Epithelial cell of esophagus (primary cell): ENCODE measurements at regions not wholly inside any gene's neighbourhood (a gene's known extent, or its start where the extent isn't known, plus 50 kb on each side); places are given as distances from the start of the nearest gene placed in this dataset.

Source experiments
- DNase-seq: peaks from one replicate; pipeline ENCODE4 v3.0.0; 2010; ENCODE audit warnings: low read depth
- H3K4me3 ChIP-seq: 2 replicates; pipeline ENCODE4 v1.5.1; 2011; ENCODE audit warnings: mild to moderate bottlenecking, low read length, control low read depth
- CTCF ChIP-seq: IDR thresholded peaks from 2 replicates; pipeline ENCODE4 v1.5.1; 2011; ENCODE audit warnings: low read depth, mild to moderate bottlenecking, low read length, control low read depth, inconsistent platforms; ENCODE audit not compliant: insufficient read depth; ENCODE audit errors: missing control alignments

DNA sequence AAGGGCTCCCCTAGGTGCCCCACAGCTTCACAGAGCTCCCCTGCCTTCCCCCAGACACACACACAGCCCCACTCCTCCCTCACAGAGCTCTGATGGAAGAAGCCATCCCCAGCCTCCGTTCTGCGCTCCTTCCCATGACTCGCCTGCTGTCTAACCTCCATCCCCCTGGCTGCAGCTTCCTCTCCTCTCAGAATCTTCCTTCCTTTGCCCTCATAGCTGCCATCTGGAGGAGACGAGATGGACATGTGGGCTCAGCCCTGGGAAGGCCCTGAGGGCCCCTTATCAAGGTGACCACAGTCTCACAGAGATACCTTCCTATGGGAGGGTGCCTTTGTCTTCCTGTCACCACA lies 94.3 kb downstream of the PCDH1 start:
- no peak for DNase-seq
- TF ChIP-seq CTCF = no peak
- no peak overlapping the region for H3K4me3 ChIP-seq

GRCh38 chr5:141783005-141783946 lies 94.9 kb downstream of the PCDH1 start:
- TF ChIP-seq CTCF = no peak
- peak; percentile 92 for DNase-seq
- no peak overlapping the region for H3K4me3 ChIP-seq

GRCh38 chr5:141781910-141782309 lies 96.3 kb downstream of the PCDH1 start:
- DNase-seq = no peak
- TF ChIP-seq CTCF = no peak
- H3K4me3 ChIP-seq = no peak overlapping the region

DNA sequence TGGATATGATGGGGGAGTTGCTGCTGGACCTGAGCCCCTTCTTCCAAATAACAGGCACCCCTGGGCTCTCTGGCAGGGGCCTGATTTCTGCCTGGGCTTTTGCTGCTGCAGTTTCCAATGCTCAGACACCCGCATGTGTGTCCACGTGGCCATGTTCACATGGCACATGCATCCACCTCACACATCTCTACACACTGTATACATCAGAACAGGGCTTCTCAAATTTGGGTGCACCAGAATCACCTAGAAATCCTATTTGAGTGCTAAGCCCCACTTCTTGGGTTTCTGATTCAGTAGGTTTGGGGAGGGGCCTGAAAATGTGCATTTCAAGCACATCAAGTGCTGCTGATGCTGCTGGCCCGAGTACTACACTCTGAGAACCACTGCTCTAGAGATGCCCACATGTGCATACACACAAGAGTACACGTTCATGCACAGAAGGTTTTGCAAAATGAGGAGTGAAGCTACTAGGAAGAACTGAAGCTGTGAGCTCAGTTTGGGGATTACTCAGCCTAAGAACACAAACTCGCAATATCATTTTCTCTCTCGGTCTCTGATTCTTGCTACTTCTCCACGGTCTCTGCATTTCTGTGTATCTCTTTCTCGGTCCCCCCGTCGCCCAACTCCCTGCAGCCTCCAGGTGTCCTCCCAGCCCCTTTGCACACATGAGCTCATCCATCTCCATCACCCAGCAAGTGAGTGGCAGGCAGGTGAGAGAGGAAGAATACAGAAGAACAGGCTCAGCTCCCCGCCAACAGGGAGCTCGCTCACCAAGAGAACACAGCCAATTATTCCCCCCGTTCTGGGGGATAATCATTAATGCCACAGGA lies 97.0 kb downstream of the PCDH1 start:
- DNase-seq = no peak
- no peak for TF ChIP-seq CTCF
- H3K4me3 ChIP-seq = no peak overlapping the region

- TF ChIP-seq CTCF = no peak
- DNase-seq = no peak
- no peak overlapping the region for H3K4me3 ChIP-seq
These were observed 97.8 kb downstream of the PCDH1 start for GRCh38 chr5:141780240-141780951.

DNA sequence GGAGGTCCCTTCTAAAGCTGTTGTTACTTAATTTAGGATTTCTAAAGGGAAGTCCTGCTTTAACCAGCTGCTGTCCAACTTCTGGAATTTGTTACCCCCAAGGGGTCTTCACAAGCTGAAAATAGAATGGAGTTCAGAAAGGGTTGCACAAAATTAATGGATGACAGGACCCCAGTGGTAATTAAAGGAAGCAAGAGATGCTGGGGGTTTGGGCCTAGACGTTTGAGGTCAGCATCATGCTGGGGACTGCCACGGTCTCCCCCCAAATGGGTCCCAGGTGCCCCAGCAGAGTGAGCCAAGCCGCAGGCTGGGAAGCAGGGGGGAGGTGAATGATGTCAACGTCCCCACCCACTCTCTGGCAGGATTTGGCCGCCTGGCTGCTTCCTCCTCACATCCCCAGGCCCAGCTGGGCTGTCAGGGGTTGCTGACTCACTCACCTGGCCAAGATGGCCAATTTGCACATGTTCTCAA lies 97.5 kb upstream of the ARAP3 start:
- DNase-seq = peak; percentile 44
- no peak overlapping the region for H3K4me3 ChIP-seq
- no peak for TF ChIP-seq CTCF
